GM12873 (cell line): ENCODE measurements at regions not wholly inside any gene's neighbourhood (a gene's known extent, or its start where the extent isn't known, plus 50 kb on each side); places are given as distances from the start of the nearest gene placed in this dataset.

Experiments
- TF ChIP-seq, protein P1 (sequence below): IDR thresholded peaks from 2 replicates; pipeline ENCODE4 v1.5.1; 2012; ENCODE audit warnings: low read depth, mild to moderate bottlenecking, moderate library complexity, low read length, control low read depth; ENCODE audit not compliant: insufficient read depth; ENCODE audit errors: missing control alignments

- TF ChIP-seq, protein P1, sequence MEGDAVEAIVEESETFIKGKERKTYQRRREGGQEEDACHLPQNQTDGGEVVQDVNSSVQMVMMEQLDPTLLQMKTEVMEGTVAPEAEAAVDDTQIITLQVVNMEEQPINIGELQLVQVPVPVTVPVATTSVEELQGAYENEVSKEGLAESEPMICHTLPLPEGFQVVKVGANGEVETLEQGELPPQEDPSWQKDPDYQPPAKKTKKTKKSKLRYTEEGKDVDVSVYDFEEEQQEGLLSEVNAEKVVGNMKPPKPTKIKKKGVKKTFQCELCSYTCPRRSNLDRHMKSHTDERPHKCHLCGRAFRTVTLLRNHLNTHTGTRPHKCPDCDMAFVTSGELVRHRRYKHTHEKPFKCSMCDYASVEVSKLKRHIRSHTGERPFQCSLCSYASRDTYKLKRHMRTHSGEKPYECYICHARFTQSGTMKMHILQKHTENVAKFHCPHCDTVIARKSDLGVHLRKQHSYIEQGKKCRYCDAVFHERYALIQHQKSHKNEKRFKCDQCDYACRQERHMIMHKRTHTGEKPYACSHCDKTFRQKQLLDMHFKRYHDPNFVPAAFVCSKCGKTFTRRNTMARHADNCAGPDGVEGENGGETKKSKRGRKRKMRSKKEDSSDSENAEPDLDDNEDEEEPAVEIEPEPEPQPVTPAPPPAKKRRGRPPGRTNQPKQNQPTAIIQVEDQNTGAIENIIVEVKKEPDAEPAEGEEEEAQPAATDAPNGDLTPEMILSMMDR: no peak
These were observed 105.3 kb downstream of the TSN start for GRCh38 chr2:121860758-121861227.

GRCh38 chr2:121862286-121862685, 106.8 kb downstream of the TSN start:
- TF ChIP-seq, protein P1: no peak

GRCh38 chr2:121865914-121866313, 110.5 kb downstream of the TSN start:
- TF ChIP-seq, protein P1: no peak

DNA sequence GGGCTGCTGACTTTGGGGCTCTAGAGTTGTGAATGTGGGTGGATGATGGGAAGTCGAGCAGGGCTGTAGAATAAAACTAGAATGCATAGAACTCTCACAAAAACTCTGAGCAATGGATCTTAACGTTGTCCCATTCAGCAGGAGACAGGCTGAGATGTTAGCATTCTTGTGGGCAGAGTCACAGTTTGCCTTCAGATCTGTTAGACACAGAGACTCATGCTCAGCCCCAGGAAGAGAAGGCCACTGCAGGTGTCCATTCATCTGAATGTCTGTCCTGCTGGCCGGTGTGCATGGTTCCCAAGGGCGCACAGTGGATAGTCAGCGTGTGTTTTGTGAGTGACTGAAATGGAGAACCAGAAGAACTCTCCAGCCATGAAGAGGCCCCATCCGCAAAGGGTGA, 111.3 kb downstream of the TSN start:
- TF ChIP-seq, protein P1: no peak

DNA sequence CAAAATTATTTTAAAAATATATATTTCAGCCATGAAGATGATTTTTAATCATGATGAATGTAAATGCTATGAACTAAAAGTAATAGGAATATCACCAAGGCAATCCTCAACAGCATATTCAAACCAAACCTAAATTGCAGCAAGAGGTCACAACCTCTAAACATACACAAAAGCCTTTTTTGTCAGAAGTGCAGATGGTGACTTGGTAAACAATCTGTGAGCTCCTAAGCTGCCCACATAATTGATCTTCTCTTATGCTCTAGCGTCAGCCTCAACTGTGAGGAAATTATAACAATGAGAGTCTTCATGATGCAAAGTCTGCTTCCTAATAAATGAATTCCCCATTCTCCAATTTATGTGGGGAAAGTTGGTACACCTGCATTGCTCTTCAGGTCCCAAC, 113.2 kb downstream of the TSN start:
- TF ChIP-seq, protein P1: no peak

- TF ChIP-seq, protein P1: no peak
These were observed 113.9 kb downstream of the TSN start for GRCh38 chr2:121869363-121869762.

DNA sequence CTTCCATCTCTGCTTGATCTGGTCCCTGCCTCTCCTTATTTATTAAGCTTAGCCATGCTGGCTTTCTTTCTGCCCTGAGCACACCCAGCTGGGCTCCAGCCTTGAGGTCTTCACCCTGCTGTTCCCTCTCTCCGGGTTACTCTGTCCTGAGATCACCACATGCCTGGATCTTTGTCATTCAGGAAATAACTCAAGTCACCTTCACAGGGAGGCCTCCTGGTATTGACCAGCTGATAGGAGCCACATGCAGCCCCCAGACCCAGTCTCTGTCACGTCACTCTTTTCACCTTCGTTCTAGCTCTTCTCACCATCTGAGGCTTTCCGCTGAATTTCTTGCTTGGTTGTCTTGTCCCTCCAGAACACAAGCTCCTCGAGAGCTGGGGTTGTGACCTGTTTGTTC, 114.4 kb downstream of the TSN start:
- TF ChIP-seq, protein P1: no peak

DNA sequence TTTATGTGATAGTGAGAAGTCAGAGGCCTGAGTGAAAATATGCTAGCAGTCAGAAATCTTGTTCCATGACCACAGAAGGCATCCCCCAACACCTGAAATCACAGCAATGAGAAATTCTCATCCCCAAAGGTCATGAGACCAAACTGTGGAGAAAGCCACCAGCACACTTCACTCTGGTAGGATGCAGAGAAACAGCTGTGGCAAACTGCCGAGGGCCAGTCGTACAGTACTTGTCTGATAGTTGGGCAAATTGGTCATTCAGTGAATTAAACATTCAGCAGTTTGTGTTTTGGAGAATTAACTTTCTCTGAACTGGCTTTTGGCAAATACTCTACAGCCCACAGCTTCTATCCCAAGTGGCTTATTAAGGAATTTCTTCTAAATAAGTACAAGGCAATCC, 117.2 kb downstream of the TSN start:
- TF ChIP-seq, protein P1: no peak
